ENCODE measurements at regions not wholly inside any gene's neighbourhood (a gene's known extent, or its start where the extent isn't known, plus 50 kb on each side); places are given as distances from the start of the nearest gene placed in this dataset.

DNA sequence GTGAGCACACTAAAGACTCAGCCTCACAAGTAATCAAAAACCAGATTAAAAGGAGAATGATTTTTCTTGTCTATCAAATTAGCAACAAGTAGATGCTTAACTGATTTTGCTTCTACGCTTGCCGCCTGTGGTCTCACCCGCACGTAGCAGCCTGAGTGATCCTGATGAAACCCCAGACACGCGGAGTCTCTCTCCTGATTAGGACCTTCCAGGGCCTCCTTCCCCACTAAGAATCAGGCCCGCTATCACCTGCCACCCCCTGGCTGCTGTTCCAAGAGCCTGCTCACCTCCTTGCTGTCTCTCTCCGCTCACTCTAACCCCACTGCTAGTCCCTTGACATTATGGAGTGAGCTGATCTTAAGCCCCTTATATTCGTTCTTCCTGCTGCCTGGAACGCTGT is 325.9 kb upstream of the NRP1 start:
- no peak for TF ChIP-seq POLR2A (IDR thresholded peaks at IDR 0.05)
- TF ChIP-seq, protein P1, sequence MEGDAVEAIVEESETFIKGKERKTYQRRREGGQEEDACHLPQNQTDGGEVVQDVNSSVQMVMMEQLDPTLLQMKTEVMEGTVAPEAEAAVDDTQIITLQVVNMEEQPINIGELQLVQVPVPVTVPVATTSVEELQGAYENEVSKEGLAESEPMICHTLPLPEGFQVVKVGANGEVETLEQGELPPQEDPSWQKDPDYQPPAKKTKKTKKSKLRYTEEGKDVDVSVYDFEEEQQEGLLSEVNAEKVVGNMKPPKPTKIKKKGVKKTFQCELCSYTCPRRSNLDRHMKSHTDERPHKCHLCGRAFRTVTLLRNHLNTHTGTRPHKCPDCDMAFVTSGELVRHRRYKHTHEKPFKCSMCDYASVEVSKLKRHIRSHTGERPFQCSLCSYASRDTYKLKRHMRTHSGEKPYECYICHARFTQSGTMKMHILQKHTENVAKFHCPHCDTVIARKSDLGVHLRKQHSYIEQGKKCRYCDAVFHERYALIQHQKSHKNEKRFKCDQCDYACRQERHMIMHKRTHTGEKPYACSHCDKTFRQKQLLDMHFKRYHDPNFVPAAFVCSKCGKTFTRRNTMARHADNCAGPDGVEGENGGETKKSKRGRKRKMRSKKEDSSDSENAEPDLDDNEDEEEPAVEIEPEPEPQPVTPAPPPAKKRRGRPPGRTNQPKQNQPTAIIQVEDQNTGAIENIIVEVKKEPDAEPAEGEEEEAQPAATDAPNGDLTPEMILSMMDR (IDR thresholded peaks at IDR 0.05): no peak
